ENCODE measurements at regions not wholly inside any gene's neighbourhood (a gene's known extent, or its start where the extent isn't known, plus 50 kb on each side); places are given as distances from the start of the nearest gene placed in this dataset.
A peak's percentile ranks its signal among the peaks of the same experiment; 100 is the strongest.

- H3K23ac ChIP-seq (ENCODE audit: low read depth, low read length) = peak overlapping the region; percentile 89
- in situ Hi-C loops (cut with MboI; ENCODE audit: low sequenced_read_pairs) (no loop called here), intact Hi-C loops (cut with micrococcal nuclease) (loop anchor here (1.0 kb wide), 1 partner anchor 49 kb away; no protein-coding TSS in a partner anchor)
These were observed 49.8 kb upstream of the BAHCC1 start for GRCh38 chr17:81345228-81346089.

More at GRCh38 chr17:81345228-81346089, 49.8 kb upstream of the BAHCC1 start:
- no peak overlapping the region for H2BK20ac ChIP-seq (ENCODE audit: low read depth, low read length)
- peak overlapping the region; percentile 78 for H2BK120ac ChIP-seq (ENCODE audit: low read depth, low read length)
- peak; percentile 55 for ATAC-seq (ENCODE audit: low read depth)
- ChIA-PET CTCF (interaction anchor here (1.0 kb wide), 1 partner anchor 50 kb away, joined by 4 read pairs; the partner anchor contains the start of gene BAHCC1), POLR2A (ENCODE audit: unreplicated experiment) (interaction anchor here (0.5 to 0.6 kb wide), 2 partner anchors 53 to 167 kb away, joined by 3 to 4 read pairs; partner anchors contain the start of gene ACTG1)
- H3K9me1 ChIP-seq (ENCODE audit: insufficient read depth, low read length) = peaks cover 10% of the 10 kb centered on the region; the same call in 1 of the 2 replicates
- no peaks in the 10 kb centered on the region for H3K27me3 ChIP-seq (ENCODE audit: control insufficient read depth, insufficient read depth, low read length)
- peaks cover 3 to 12% of the 10 kb centered on the region in 2 experiments; a peak in 3 of 4 replicates for H3K79me1 ChIP-seq (ENCODE audit: low read depth in 1 of 2, low read length in 2 of 2)
- peak overlapping the region; percentile 81 for H4K5ac ChIP-seq (ENCODE audit: low read depth, low read length)
- H3K4me3 ChIP-seq (ENCODE audit: insufficient read depth, low read depth, low read length) = peak overlapping the region; percentile 98
- H2BK5ac ChIP-seq (ENCODE audit: low read depth, low read length, poor library complexity, severe bottlenecking) = peak overlapping the region; percentile 96
- H3K14ac ChIP-seq (replicated peaks; ENCODE audit: low read depth, low read length) = peak overlapping the region; percentile 90
- H4K8ac ChIP-seq (ENCODE audit: low read depth in 2 of 2, low read length in 2 of 2) = peak overlapping the region; percentile 74 to 93; a peak in 3 of 4 replicates
- H2AK9ac ChIP-seq (replicated peaks; ENCODE audit: low read depth, low read length, poor library complexity) = peak overlapping the region; percentile 100
- H3K9ac ChIP-seq (ENCODE audit: low read depth, low read length) = peak overlapping the region; percentile 100
- H4K20me1 ChIP-seq (ENCODE audit: insufficient read depth, low read length) = peaks cover 27% of the 10 kb centered on the region
- no peaks in the 10 kb centered on the region for H3K9me3 ChIP-seq (ENCODE audit: control insufficient read depth, insufficient read depth, low read length)
- no peak overlapping the region; the same call in 2 of the 3 replicates for H2BK15ac ChIP-seq (ENCODE audit: low read depth, low read length)
- dilution Hi-C loops (cut with HindIII; ENCODE audit: low sequenced_read_pairs, unreplicated experiment) = no loop called here
- DNase-seq = peak; percentile 87
- peak overlapping the region; percentile 100 for H3K27ac ChIP-seq (ENCODE audit: insufficient read depth, low read length)
- peak; percentile 54 for TF ChIP-seq CTCF (conservative IDR thresholded peaks at IDR 0.05; ENCODE audit: low read depth, low read length)
- TF ChIP-seq SMC3 (IDR thresholded peaks at IDR 0.05; ENCODE audit: low read depth, low read length) = peak; percentile 34; the same call in 1 of the 2 replicates
- TF ChIP-seq MXI1 (IDR thresholded peaks at IDR 0.05; ENCODE audit: borderline replicate concordance, low read depth, low read length) = 0 out of 2 replicates have a peak, but pooled peaks have one; percentile 6
- peak; percentile 22 for TF ChIP-seq POLR2A (IDR thresholded peaks at IDR 0.05; ENCODE audit: low read depth, low read length)
- TF ChIP-seq ELK1 (IDR thresholded peaks at IDR 0.05; ENCODE audit: borderline replicate concordance, low read depth, low read length) = no peak
- TF ChIP-seq MAZ (IDR thresholded peaks at IDR 0.05; ENCODE audit: borderline replicate concordance, low read depth, low read length) = peak; percentile 74
- no peak for TF ChIP-seq RCOR1 (IDR thresholded peaks at IDR 0.05; ENCODE audit: insufficient replicate concordance, low read length)
- peak; percentile 40 for TF ChIP-seq RAD21 (IDR thresholded peaks at IDR 0.05; ENCODE audit: low read length)
- no TSS peak for BruUV-seq (replicated peaks)
- peak overlapping the region; percentile 93 for H2AK5ac ChIP-seq (ENCODE audit: low read depth, low read length)
- H3K36me3 ChIP-seq (ENCODE audit: control insufficient read depth, insufficient read depth, low read length) = peaks cover 6% of the 10 kb centered on the region
- H3K56ac ChIP-seq (ENCODE audit: extremely low read depth, insufficient read depth, low read length) = peak overlapping the region; percentile 99
- H2AFZ ChIP-seq (replicated peaks; ENCODE audit: low read length, poor library complexity) = peak overlapping the region; percentile 84
- peak overlapping the region; percentile 68 for H3K4me2 ChIP-seq (ENCODE audit: low read depth, low read length)
- H3K4me1 ChIP-seq (ENCODE audit: control insufficient read depth, insufficient read depth, low read length) = peaks cover 15% of the 10 kb centered on the region
- peak overlapping the region; percentile 90 for H4K91ac ChIP-seq (ENCODE audit: insufficient read depth, low read depth, low read length)
- H3K4ac ChIP-seq (ENCODE audit: low read depth, low read length) = peak overlapping the region; percentile 99
- H3K18ac ChIP-seq (ENCODE audit: low read depth, low read length) = peak overlapping the region; percentile 87
- 0% methylated on average over 21 of the region's 95 CpGs; no CpG with 5 or more reads in 1 of the 2 experiments for WGBS, 2 experiments (ENCODE audit: extremely low coverage in 2 of 2, insufficient read length in 1 of 2)

Measured in IMR-90 (cell line).